ES-I3 (cell line): ENCODE measurements at regions not wholly inside any gene's neighbourhood (a gene's known extent, or its start where the extent isn't known, plus 50 kb on each side); places are given as distances from the start of the nearest gene placed in this dataset.

Experiments used
- H3K36me3 ChIP-seq: 2 replicates; pipeline ENCODE4 v1.6.1; 2013; ENCODE audit warnings: mild to moderate bottlenecking, low read length, control low read depth, moderate library complexity; ENCODE audit not compliant: insufficient read depth
- H3K4me1 ChIP-seq: 2 replicates; pipeline ENCODE4 v1.6.1; 2013; ENCODE audit warnings: mild to moderate bottlenecking, control low read depth, low read length; ENCODE audit not compliant: insufficient read depth
- H3K9ac ChIP-seq: 2 replicates; pipeline ENCODE4 v1.6.1; 2013; ENCODE audit warnings: low read depth, mild to moderate bottlenecking, low read length, moderate library complexity
- H3K9me3 ChIP-seq: 2 replicates; pipeline ENCODE4 v1.6.1; 2013; ENCODE audit warnings: mild to moderate bottlenecking, low read length, moderate library complexity; ENCODE audit not compliant: control insufficient read depth, insufficient read depth

DNA sequence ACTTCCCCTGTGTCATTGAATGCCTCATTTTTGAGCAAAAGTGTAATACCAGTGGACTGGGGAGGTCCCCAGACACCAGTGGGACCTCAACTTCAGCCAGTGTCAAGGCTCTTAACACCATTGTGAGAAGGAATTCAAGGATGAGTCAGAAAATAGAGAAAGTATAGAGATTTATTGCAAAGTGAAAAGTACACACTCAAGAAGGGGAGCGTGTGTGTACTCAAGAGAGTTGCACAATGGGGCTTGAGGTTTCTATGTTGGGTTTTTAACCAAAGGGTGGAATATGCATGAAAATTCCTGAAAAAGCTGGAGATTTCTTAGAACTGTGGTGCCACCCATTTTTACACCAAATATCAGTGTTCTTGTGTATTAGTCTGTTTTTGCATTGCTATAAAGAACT lies 81.9 kb downstream of the ADCYAP1 start:
- 0 out of 2 replicates have a peak, but pooled peaks cover 3% of the 10 kb centered on the region for H3K36me3 ChIP-seq
- H3K9me3 ChIP-seq = no peaks in the 10 kb centered on the region
- peaks cover 20% of the 10 kb centered on the region for H3K4me1 ChIP-seq
- H3K9ac ChIP-seq = no peak overlapping the region

DNA sequence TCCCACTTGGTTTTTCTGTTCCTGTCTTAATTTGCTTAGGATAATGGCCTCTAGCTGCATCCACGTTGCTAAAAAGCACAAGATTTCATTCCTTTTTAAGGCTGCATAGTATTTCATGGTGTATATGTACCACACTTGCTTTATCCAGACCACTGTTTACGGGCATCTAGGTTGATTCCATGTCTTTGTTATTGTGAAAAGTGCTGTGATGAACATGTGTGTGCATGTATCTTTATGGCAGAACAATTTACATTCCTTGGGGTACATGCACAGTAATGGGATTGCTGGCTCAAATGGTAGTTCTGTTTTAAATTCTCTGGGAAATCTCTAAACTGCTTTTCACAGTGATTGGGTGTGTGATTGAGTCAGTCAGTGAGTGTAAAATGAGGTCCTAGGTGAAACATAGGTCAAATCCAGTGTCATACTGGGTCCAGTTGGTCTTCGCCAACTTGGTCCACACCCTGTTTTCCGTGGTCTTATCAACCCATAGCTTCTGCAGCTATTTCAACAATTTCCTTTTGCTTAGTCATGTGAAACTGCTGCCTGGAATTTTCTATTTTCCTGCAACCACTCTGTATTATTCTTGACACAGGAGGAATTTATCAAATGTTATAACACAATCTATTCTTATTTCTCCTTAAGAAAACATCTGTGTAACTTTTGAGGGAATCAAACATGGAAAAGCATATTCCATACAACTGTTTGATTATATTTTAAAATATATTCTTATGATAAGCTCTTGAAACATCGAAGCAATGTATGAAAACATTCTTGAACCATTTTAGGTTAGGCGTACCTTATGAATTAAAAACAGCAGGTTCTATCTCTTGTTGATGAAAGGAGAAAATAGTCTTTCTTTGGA lies 82.9 kb downstream of the ADCYAP1 start:
- no peaks in the 10 kb centered on the region for H3K9me3 ChIP-seq
- no peak overlapping the region for H3K9ac ChIP-seq
- 0 out of 2 replicates have a peak, but pooled peaks cover 3% of the 10 kb centered on the region for H3K36me3 ChIP-seq
- H3K4me1 ChIP-seq = peaks cover 20% of the 10 kb centered on the region

DNA sequence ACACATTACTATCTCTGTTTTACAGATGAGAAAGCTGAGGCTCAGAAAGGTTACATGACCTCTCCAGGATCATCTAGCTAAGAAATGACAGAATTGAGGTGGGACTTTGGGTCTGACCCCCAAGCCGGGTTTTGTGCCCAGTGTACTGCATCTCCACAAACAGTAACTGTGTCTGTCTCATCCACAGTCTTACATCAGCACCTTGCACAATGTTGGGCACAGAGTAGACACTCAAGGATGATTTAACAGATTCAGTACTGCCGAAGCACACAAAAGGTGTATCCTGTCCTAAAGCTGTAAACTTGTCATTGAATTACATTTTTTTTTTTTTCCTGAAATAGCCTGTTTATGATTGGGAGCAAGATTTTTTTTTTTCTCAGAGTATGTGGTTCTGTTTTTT lies 84.8 kb downstream of the ADCYAP1 start:
- Histone ChIP-seq H3K4me1 (peaks cover 20% of the 10 kb centered on the region), H3K9me3 (no peaks in the 10 kb centered on the region; the same call in 1 of the 2 replicates), H3K36me3 (0 out of 2 replicates have a peak, but pooled peaks cover 3% of the 10 kb centered on the region)

DNA sequence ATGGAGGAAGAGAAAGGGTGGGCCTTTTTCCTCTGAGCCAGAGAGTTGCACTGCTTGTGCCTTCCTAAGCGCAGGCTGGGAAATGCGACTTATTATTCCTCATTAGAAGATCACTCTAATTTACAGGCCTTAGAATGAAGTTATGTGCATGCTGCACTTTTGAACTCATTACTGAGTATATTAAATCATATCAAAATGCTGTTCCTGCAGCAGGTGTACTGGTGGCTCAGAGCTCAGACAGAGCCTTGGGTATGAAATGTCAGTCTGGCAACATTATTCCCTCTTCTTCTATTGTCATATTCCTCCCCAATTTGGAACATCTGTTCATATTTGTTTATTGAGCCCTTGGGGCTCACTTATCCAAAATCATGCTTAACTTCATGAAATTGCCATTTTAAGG lies 85.5 kb downstream of the ADCYAP1 start:
- Histone ChIP-seq H3K4me1 (peaks cover 16% of the 10 kb centered on the region), H3K9ac (no peak overlapping the region), H3K36me3 (0 out of 2 replicates have a peak, but pooled peaks cover 3% of the 10 kb centered on the region), H3K9me3 (no peaks in the 10 kb centered on the region; the same call in 1 of the 2 replicates)

More for the DNA sequence above, 84.8 kb downstream of the ADCYAP1 start:
- H3K9ac ChIP-seq = no peak overlapping the region

DNA sequence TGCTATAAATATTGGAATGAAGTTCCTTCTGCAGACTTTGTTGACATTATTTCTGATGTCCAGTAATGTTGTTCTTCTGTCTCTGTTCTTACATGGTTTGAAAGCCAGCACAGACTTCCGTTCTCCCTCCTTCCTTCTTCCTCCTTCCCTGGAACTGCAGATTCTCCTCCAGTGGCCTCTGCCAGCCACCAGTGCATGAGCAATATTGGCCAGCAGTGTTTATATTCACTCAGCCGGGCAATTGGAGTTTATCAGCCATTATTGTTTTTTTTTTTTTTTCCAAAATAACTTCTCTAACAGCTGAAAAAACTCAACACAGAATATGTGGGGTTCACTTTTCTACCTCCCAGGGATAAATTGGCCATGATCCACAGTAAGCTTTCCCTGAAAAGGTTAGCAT lies 86.8 kb downstream of the ADCYAP1 start:
- 0 out of 2 replicates have a peak, but pooled peaks cover 3% of the 10 kb centered on the region for H3K4me1 ChIP-seq
- 0 out of 2 replicates have a peak, but pooled peaks cover 3% of the 10 kb centered on the region for H3K36me3 ChIP-seq
- no peak overlapping the region for H3K9ac ChIP-seq
- H3K9me3 ChIP-seq = no peaks in the 10 kb centered on the region; the same call in 1 of the 2 replicates

DNA sequence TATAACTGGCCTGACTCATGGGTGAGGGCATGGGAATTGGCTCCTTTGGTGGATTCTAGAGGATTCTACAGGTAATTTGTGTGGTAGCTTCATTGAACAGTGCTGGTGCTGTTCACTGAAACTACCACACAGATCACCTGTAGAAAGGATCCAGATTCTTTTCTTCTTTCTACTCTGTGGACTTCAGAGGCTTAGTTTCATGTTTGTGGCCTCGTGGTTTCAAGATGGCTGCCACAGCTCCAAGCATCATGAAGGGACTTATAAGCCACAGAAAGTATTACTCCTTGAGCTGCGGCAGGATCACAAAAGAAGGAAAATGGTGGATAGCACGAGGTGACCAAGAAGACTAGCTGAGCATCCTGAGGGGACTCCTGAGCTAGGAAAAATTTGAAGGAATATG lies 88.9 kb downstream of the ADCYAP1 start:
- Histone ChIP-seq H3K4me1 (no peaks in the 10 kb centered on the region), H3K36me3 (no peaks in the 10 kb centered on the region), H3K9me3 (no peaks in the 10 kb centered on the region; the same call in 1 of the 2 replicates), H3K9ac (no peak overlapping the region)

DNA sequence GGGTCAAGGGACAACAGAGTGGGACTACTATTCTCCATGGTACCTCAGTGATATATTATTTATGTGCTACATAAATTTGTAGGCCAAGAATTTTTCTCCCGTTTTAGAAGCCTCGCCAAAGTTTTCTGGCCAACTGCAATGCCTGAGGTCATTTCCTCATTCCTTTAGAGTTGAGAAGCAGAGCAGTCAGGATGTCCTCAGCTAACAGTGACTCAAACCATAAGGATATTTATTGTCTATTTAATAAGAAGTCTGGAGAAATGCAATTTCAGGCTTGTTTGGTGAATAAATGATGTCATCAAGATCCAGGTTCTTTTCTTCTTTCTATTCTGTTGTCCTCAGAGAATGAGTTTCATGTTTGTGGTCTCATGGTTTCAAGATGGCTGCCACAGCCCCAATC lies 91.0 kb downstream of the ADCYAP1 start:
- Histone ChIP-seq H3K4me1 (peaks cover 9% of the 10 kb centered on the region; the same call in 1 of the 2 replicates), H3K36me3 (no peaks in the 10 kb centered on the region), H3K9ac (no peak overlapping the region), H3K9me3 (no peaks in the 10 kb centered on the region; the same call in 1 of the 2 replicates)

DNA sequence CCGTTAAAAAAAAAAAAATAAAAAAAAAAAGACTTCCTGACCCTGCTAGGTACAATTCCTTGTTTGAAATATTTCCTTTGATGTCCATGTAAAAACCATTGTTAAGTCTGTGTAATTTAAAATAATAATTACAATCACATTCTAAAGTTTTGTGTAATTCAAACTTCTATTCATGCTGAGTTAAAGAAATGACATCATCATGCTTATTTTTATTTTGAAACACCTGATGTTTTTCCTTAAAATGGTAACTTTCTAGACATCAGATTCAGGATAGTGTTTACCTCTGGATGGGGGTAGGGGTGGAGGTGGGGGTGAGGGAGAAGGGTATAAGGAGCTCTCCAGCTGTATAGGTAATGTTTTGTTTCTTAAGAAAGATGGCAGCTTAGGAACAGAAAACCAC lies 92.8 kb downstream of the ADCYAP1 start:
- no peak overlapping the region for H3K9ac ChIP-seq
- peaks cover 9% of the 10 kb centered on the region; the same call in 1 of the 2 replicates for H3K4me1 ChIP-seq
- no peaks in the 10 kb centered on the region; the same call in 1 of the 2 replicates for H3K9me3 ChIP-seq
- H3K36me3 ChIP-seq = no peaks in the 10 kb centered on the region; the same call in 1 of the 2 replicates

DNA sequence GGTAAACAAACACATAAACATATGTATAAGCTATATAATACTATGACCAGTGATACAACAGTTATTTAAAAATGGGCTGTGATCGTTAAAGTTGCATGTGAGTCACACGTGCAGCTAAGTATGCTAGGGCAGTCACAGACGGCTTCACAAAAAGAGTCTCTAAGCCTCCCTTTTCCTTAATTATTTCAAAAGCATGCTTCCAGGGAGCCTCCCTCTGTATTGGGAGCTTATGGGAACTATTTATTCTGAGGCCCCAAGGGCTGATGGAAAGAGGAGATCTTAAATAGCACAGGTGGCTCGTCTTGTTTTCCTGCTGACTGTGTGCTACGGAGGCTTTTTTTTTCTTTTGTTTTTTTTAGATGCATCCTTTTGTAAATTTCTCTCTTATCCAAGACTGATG lies 94.3 kb downstream of the ADCYAP1 start:
- no peaks in the 10 kb centered on the region; the same call in 1 of the 2 replicates for H3K36me3 ChIP-seq
- H3K9me3 ChIP-seq = no peaks in the 10 kb centered on the region
- no peak overlapping the region for H3K9ac ChIP-seq
- H3K4me1 ChIP-seq = peaks cover 9% of the 10 kb centered on the region; the same call in 1 of the 2 replicates

DNA sequence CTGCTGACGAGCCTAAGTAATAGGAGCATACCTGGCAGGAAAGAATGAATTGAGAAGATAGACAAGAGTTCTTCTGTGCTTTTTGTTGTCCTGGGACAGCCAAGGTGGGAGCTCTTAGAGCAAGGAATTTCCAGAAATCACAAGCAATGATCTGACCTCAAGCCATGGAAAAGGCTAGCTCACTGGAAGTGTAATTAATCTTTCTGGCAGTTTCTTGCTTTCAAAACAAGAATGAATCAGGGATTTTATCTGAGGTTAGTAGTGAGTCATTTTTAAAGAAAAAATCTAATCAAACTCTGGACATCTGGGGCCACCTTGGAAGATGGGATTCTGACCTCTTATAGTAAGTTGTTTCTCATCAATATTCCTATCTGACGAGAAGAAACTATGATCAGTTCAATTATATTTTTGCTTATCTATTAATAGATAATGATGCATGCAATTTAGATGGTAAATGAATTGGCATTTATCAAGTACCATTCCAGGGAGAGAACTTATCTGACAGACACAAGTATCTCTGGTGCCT lies 98.0 kb downstream of the ADCYAP1 start:
- Histone ChIP-seq H3K4me1 (peaks cover 9% of the 10 kb centered on the region; the same call in 1 of the 2 replicates), H3K9ac (no peak overlapping the region), H3K9me3 (no peaks in the 10 kb centered on the region), H3K36me3 (no peaks in the 10 kb centered on the region; the same call in 1 of the 2 replicates)

DNA sequence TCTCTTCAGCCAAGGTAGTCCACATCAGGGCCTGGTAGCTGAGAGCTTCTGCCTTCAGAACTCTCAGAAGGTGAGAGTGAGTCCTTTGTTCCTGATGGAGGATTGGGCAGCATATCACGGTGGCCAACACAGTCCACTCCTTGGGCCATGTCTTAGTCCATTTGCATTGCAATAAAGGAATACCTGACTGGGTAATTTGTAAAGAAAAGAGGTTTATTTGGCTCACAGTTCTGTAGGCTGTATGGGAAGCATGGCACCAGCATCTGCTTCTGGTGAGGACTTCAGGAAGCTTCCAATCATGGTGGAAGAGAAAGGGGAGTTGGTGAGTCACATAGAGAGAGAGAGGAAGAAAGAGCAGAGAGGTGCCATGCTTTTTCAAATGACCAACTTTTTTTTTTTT lies 98.8 kb downstream of the ADCYAP1 start:
- no peaks in the 10 kb centered on the region; the same call in 1 of the 2 replicates for H3K36me3 ChIP-seq
- peaks cover 9% of the 10 kb centered on the region; the same call in 1 of the 2 replicates for H3K4me1 ChIP-seq
- H3K9me3 ChIP-seq = no peaks in the 10 kb centered on the region
- no peak overlapping the region for H3K9ac ChIP-seq

DNA sequence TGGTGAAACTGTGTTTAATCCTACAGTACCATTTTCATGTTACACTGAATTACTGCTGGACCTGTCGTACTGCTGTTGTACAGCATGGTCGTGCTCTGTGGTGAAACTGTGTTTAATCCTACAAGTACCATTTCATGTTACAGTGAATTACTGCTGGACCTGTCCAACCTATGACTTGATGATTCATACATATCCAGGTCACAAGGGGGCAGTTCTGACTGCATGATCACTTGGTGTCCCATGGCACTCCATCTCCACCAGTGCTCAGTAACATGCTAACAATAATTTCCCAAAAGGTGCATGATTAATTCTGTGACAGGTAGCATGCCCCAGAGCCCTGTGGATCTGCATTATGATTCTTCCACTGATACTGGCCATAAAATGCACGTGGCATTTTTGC lies 101.6 kb downstream of the ADCYAP1 start:
- Histone ChIP-seq H3K9ac (no peak overlapping the region), H3K36me3 (no peaks in the 10 kb centered on the region; the same call in 1 of the 2 replicates), H3K9me3 (no peaks in the 10 kb centered on the region), H3K4me1 (no peaks in the 10 kb centered on the region)

DNA sequence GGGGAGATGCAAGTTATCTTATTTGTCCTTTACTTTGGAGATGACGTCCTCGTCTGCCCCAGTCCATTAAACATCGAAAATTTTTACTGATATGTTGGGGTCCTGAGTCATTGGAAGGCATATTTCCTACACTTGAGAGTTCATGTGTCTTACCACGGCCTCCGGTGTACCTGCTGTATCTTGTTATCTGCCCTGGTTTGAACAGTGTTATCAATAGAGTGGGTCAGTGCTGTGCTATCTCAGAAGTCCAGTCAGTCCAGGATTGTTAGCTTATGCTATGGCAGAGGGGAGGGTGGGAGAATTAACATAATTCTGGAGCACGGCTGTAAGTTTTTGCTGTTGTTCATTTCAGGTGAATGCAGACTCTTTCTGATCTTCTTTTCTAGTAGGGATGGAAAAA lies 102.3 kb downstream of the ADCYAP1 start:
- no peak overlapping the region for H3K9ac ChIP-seq
- no peaks in the 10 kb centered on the region; the same call in 1 of the 2 replicates for H3K36me3 ChIP-seq
- no peaks in the 10 kb centered on the region for H3K4me1 ChIP-seq
- no peaks in the 10 kb centered on the region for H3K9me3 ChIP-seq

DNA sequence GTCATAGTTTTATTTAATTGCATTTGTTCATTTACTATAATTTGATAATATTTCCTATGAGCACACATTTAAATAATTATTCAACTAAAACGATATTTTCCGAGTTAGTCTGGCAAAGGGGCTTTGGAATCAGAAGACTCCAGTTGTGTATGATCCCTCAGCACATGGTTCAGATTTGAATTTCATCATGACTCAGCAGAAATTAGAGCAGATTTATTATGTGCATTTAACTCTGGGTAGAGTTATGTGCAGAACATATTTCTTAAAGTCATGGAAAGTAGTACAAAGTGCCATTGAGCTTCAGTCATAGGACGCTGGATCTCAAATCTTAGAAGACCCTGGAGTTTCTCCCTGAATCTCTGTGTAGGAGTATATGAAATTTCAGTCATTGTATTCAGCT lies 106.7 kb downstream of the ADCYAP1 start:
- Histone ChIP-seq H3K36me3 (no peaks in the 10 kb centered on the region), H3K9me3 (no peaks in the 10 kb centered on the region), H3K9ac (no peak overlapping the region), H3K4me1 (peaks cover 34% of the 10 kb centered on the region)
